NB4 (cell line): ENCODE measurements at regions not wholly inside any gene's neighbourhood (a gene's known extent, or its start where the extent isn't known, plus 50 kb on each side); places are given as distances from the start of the nearest gene placed in this dataset.

ENCODE experiments used
- CTCF ChIP-seq: IDR thresholded peaks from one replicate; pipeline ENCODE4 v1.5.1; 2012; ENCODE audit warnings: low read depth, low read length
- MAX ChIP-seq: IDR thresholded peaks from 2 replicates; pipeline ENCODE4 v1.6.1; 2011; ENCODE audit warnings: low read depth, low read length
- POLR2A ChIP-seq: IDR thresholded peaks from 2 replicates; pipeline ENCODE4 v1.6.1; 2011; ENCODE audit warnings: mild to moderate bottlenecking; ENCODE audit not compliant: insufficient read length; ENCODE audit errors: extremely low read depth

GRCh38 chr4:181127171-181127570 lies 1116.0 kb upstream of the TENM3 start:
- TF ChIP-seq CTCF, result no peak
- TF ChIP-seq MAX, result no peak
- no peak for TF ChIP-seq POLR2A
